Bronchial epithelial cell (primary cell): ENCODE measurements at regions not wholly inside any gene's neighbourhood (a gene's known extent, or its start where the extent isn't known, plus 50 kb on each side); places are given as distances from the start of the nearest gene placed in this dataset.

Experiments
- DNase-seq: peaks from one replicate; pipeline ENCODE4 v3.0.0-alpha.2; 2010; ENCODE audit warnings: low read depth
- FAIRE-seq: peaks from 2 replicates; lab custom pipeline; 2011; peaks lifted over from hg19 to GRCh38; lab: Jason Lieb, UNC
- H3K27me3 ChIP-seq: 2 replicates; pipeline ENCODE4 v1.5.1; 2011; ENCODE audit warnings: low read length; ENCODE audit not compliant: control insufficient read depth, insufficient read depth
- H3K36me3 ChIP-seq: 2 replicates; pipeline ENCODE4 v1.5.1; 2011; ENCODE audit warnings: low read length; ENCODE audit not compliant: control insufficient read depth, insufficient read depth
- H3K4me3 ChIP-seq: 2 replicates; pipeline ENCODE4 v1.5.1; 2011; ENCODE audit warnings: mild to moderate bottlenecking, low read depth, low read length, control low read depth
- CTCF ChIP-seq: IDR thresholded peaks from 2 replicates; pipeline ENCODE4 v1.5.1; 2011; ENCODE audit warnings: mild to moderate bottlenecking, moderate library complexity, low read length, control low read depth, inconsistent platforms; ENCODE audit not compliant: insufficient read depth, severe bottlenecking

- no peak for TF ChIP-seq CTCF
- Histone ChIP-seq H3K4me3 (no peak overlapping the region), H3K36me3 (no peaks in the 10 kb centered on the region)
Measured at GRCh38 chr11:42544726-42545125, 767.1 kb upstream of the API5 start.

GRCh38 chr11:42545954-42546353, 765.8 kb upstream of the API5 start:
- no peak for TF ChIP-seq CTCF
- FAIRE-seq (no peak), DNase-seq (no peak)
- no peaks in the 10 kb centered on the region for H3K36me3 ChIP-seq
- H3K27me3 ChIP-seq, result no peaks in the 10 kb centered on the region
- H3K4me3 ChIP-seq, result no peak overlapping the region

More at GRCh38 chr11:42544726-42545125, 767.1 kb upstream of the API5 start:
- FAIRE-seq (no peak), DNase-seq (peak; percentile 17)
- H3K27me3 ChIP-seq, result no peaks in the 10 kb centered on the region

GRCh38 chr11:42552786-42553185, 759.0 kb upstream of the API5 start:
- Histone ChIP-seq H3K36me3 (no peaks in the 10 kb centered on the region), H3K27me3 (no peaks in the 10 kb centered on the region), H3K4me3 (no peak overlapping the region)
- DNase-seq (no peak), FAIRE-seq (no peak)
- TF ChIP-seq CTCF, result no peak

GRCh38 chr11:42555190-42555589, 756.6 kb upstream of the API5 start:
- no peak overlapping the region for H3K4me3 ChIP-seq
- no peaks in the 10 kb centered on the region for H3K27me3 ChIP-seq
- DNase-seq (no peak), FAIRE-seq (no peak)
- no peaks in the 10 kb centered on the region for H3K36me3 ChIP-seq
- TF ChIP-seq CTCF, result no peak

- DNase-seq, result no peak
- Histone ChIP-seq H3K27me3 (no peaks in the 10 kb centered on the region), H3K4me3 (no peak overlapping the region), H3K36me3 (no peaks in the 10 kb centered on the region)
- no peak for FAIRE-seq
- TF ChIP-seq CTCF, result no peak
Measured at GRCh38 chr11:42571131-42571877, 740.5 kb upstream of the API5 start.
